CD4-positive, alpha-beta T cell treated with Interleukin-15 for 1 hour (primary cell): ENCODE measurements at regions not wholly inside any gene's neighbourhood (a gene's known extent, or its start where the extent isn't known, plus 50 kb on each side); places are given as distances from the start of the nearest gene placed in this dataset.

Source experiments
- DNase-seq: peaks from one replicate; pipeline ENCODE4 v3.0.0-alpha.2; 2020

- no peak for DNase-seq
Measured at GRCh38 chr2:238638982-238639628, 208.8 kb upstream of the TWIST2 start.

GRCh38 chr2:238640486-238640885 is 207.4 kb upstream of the TWIST2 start:
- no peak for DNase-seq

GRCh38 chr2:238642973-238643372 is 204.9 kb upstream of the TWIST2 start:
- DNase-seq, result no peak

GRCh38 chr2:238643400-238643907 is 204.4 kb upstream of the TWIST2 start:
- DNase-seq, result no peak

GRCh38 chr2:238644095-238645081 is 203.5 kb upstream of the TWIST2 start:
- DNase-seq, result no peak

GRCh38 chr2:238645095-238645494 is 202.8 kb upstream of the TWIST2 start:
- no peak for DNase-seq

GRCh38 chr2:238645716-238646115 is 202.2 kb upstream of the TWIST2 start:
- no peak for DNase-seq

GRCh38 chr2:238646281-238646680 is 201.6 kb upstream of the TWIST2 start:
- no peak for DNase-seq

GRCh38 chr2:238646803-238647202 is 201.1 kb upstream of the TWIST2 start:
- DNase-seq, result no peak

GRCh38 chr2:238649123-238649522 is 198.8 kb upstream of the TWIST2 start:
- DNase-seq, result no peak

GRCh38 chr2:238649936-238650518 is 197.9 kb upstream of the TWIST2 start:
- DNase-seq, result no peak

GRCh38 chr2:238650536-238650935 is 197.3 kb upstream of the TWIST2 start:
- no peak for DNase-seq

GRCh38 chr2:238651306-238652052 is 196.4 kb upstream of the TWIST2 start:
- no peak for DNase-seq

GRCh38 chr2:238652053-238652770 is 195.7 kb upstream of the TWIST2 start:
- DNase-seq, result no peak

GRCh38 chr2:238652771-238653157 is 195.1 kb upstream of the TWIST2 start:
- DNase-seq, result no peak

GRCh38 chr2:238653431-238654109 is 194.3 kb upstream of the TWIST2 start:
- no peak for DNase-seq

GRCh38 chr2:238654479-238655197 is 193.2 kb upstream of the TWIST2 start:
- no peak for DNase-seq

- DNase-seq, result no peak
Measured at GRCh38 chr2:238655198-238655860, 192.6 kb upstream of the TWIST2 start.

- DNase-seq, result no peak
Measured at GRCh38 chr2:238655974-238656722, 191.7 kb upstream of the TWIST2 start.
